ENCODE measurements at regions not wholly inside any gene's neighbourhood (a gene's known extent, or its start where the extent isn't known, plus 50 kb on each side); places are given as distances from the start of the nearest gene placed in this dataset.

GRCh38 chr6:167583412-167583811 lies 243.3 kb upstream of the AFDN start:
- DNase-seq, result no peak

GRCh38 chr6:167588181-167588919 lies 238.4 kb upstream of the AFDN start:
- DNase-seq, result peak; percentile 61

DNA sequence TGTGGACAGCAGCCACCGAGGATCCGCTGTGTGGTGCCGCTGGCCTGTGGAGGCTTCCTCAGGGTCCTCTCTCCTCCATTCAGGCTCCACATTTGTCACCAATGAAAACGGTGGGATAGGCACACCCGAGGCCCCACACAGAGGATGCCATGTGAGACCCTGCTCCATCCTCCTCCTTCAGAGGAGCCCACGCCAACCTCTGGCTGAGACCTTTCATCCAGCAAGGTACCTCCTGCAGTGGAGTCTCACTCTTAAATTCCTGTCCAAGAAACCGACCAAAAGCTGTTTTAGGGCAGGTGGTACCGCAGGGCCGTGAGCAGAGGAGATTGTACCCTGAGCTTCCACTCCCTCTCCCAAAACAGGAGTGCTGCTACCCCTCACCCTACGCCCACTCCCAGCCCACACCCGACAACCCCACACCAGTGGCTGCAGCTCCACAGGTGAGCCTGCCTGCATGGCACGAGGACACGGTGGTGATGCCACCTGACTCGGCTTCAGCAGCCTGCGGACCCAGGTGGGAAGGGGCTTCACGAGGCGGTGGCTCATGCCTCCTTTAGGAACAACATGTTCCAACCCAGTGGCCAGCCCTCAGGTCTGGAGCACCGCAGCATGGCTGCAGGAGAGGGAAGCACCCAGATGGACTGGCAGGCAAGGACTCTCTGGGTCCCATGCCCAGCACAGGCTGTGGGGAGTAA lies 237.6 kb upstream of the AFDN start:
- DNase-seq, result no peak

- no peak for DNase-seq
Measured at GRCh38 chr6:167589615-167589940, 237.1 kb upstream of the AFDN start.

GRCh38 chr6:167590193-167590592 lies 236.5 kb upstream of the AFDN start:
- no peak for DNase-seq

Measured in tongue (tissue), 1 donor.